CD4-positive, alpha-beta T cell treated with Interleukin-17A for 1 hour (primary cell): ENCODE measurements at regions not wholly inside any gene's neighbourhood (a gene's known extent, or its start where the extent isn't known, plus 50 kb on each side); places are given as distances from the start of the nearest gene placed in this dataset.
"Not testable (repeated sequence)": the region's sequence is repeated elsewhere in the genome, so short reads cannot be mapped to it uniquely, and the experiment has no call there.

Experiments
- DNase-seq: peaks from one replicate; pipeline ENCODE4 v3.0.0-alpha.2; 2020

DNA sequence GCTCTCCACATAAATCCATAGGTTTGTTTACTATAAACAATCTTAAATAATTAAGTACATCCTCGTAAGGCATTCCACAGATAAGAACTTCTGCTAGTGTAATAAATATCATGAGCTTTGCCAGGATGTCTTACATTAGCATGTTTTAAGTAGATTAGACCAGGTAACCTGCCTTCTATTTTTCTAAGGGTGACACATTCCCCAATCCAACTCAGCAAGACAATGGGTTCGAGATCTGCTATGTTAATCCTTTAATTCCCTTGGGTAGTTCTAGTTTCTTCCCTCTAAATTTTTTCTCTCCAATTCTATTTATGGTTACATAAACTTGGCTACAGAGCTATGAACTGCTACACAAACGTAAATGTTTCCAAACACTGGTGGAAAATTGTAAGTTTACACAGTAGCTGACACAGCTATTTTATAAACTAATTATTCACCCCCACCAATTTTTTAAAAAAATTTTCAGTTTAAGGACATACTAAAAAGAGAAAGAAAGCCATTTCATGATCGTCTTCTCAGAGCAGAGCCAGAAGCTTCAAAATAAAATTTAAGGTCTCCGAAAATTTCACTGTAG is 386.5 kb upstream of the SLC39A10 start:
- DNase-seq: no peak

DNA sequence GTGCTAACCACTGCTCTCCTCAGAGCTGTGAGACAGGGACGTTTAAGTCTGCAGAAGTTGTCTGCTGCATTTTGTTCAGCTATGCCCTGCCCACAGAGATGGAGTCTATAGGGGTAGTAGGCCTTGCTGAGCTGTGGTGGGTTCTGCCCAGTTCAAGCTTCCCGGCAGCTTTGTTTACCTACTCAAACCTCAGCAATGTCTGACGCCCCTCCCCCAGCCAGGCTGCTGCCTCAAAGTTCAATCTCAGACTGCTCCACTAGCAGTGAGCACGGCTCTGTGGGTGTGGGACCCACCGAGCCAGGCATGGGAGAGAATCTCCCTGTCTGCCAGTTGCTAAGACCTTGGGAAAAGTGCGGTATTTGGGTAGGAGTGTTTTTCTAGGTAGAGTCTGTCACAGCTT is 387.8 kb upstream of the SLC39A10 start:
- no peak for DNase-seq

DNA sequence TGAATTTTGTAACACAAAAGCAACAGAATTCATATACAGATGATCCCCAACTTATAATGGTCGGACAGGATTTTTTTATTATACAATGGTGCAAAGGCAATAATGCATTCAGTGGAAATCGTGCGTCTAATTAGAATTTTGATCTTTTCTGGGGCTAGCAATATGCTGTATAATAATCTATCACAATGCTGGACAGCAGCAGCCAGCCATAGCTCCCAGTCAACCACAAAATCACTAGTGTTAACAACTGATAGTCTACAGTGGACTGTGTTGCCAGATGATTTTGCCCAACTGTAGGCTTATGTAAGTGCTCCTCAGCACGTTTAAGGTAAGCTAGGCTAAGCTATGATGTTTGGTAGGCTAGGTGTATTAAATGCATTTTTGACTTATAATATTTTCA is 399.0 kb upstream of the SLC39A10 start:
- DNase-seq: no peak

GRCh38 chr2:195252018-195252417 is 405.0 kb upstream of the SLC39A10 start:
- no peak for DNase-seq

DNA sequence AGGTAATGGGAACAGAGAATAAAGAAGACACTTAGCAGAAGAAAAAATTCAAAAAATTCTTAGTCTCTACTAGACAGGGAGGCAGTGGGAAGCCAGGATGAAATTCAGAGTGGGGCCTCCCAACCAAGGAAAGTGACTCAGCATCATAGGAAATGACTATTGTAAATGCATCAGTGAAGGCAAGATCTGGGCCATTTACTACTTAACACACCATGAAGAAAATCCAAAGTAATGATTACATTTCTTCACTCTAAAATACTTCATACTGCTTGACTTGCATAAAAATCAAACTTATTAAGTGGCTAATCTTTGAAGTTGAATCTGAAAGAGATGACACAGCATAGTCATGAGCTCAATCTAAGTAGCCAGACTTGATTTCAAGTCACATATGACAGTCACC is 405.8 kb upstream of the SLC39A10 start:
- no peak for DNase-seq

- DNase-seq: no peak
Measured at GRCh38 chr2:195238826-195239225, 418.2 kb upstream of the SLC39A10 start.

GRCh38 chr2:195238379-195238778 is 418.6 kb upstream of the SLC39A10 start:
- DNase-seq: no peak

- DNase-seq: not testable (repeated sequence)
Measured at GRCh38 chr2:195228547-195228946, 428.5 kb upstream of the SLC39A10 start.

GRCh38 chr2:195214072-195214471 is 443.0 kb upstream of the SLC39A10 start:
- no peak for DNase-seq

DNA sequence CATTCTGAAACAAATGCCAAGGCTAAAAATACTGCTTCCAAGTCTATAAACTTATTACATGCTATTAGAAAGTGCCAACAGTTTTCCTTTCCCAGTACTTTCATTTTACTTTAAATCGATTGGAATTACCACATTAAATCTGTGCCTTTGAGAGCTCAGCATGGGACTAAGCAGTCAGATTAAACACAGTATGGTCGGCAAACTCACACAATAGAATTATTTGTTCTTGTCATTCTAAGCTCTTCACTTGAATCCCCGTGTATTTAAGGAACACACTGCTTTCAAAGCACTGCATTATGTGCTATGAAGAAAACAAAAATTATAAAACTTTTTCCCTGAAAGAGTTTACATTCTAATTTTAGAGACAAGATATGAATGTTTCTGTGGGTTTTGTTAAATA is 444.4 kb upstream of the SLC39A10 start:
- DNase-seq: no peak

- peak; percentile 26 for DNase-seq
Measured at GRCh38 chr2:195202163-195202845, 454.7 kb upstream of the SLC39A10 start.

GRCh38 chr2:195199864-195200263 is 457.2 kb upstream of the SLC39A10 start:
- DNase-seq: no peak

DNA sequence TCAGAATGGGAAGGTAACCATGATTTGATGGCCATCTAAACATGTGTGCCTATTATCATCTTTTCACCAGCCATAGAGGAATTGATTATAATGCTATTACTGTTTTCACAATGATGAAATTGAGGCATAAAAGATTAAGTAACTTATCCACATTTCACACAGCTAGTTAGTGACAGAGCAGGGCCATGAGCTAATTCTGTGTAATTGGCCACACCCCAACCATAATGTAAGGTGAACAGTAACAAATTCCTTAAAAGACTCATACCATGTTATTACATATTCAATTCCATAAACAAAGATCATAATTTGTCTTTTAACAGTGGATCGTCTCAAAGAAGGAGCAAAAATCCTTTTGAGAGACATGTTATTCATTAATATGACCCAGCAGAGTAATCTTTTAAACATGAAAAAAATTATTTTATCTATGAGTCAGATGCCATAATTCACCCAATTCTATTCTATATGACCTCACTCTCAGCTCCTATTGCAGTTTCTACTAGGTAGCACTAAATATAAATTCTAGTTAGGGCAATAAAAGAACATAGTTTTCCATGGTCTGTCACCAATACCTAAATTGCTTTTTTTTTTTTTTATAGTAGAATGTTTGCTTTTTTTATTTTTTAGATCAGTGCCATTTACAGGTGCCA is 475.8 kb upstream of the SLC39A10 start:
- DNase-seq: no peak

DNA sequence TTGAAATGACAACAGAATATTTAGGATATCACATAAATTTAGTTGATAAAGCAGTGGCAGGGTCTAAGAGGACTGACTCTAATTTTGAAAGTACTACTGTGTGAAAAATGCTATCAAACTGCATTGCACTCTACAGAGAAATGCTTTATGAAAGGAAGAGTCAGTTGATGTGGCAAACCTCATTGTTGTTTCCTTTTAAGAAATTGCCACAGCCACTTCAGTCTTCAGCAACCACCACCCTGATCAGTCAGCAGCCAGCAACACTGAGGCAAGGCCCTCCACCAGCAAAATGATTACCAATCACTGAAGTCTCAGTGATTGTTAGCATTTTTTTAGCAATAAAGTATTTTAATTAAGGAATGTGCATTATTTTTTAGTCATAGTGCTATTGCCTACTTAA is 488.7 kb upstream of the SLC39A10 start:
- no peak for DNase-seq

- no peak for DNase-seq
Measured at GRCh38 chr2:195164930-195165329, 492.1 kb upstream of the SLC39A10 start.

GRCh38 chr2:195162918-195163317 is 494.1 kb upstream of the SLC39A10 start:
- DNase-seq: no peak

- DNase-seq: no peak
Measured at GRCh38 chr2:195162194-195162593, 494.8 kb upstream of the SLC39A10 start.

GRCh38 chr2:195160963-195161362 is 496.1 kb upstream of the SLC39A10 start:
- no peak for DNase-seq

- no peak for DNase-seq
Measured at GRCh38 chr2:195151711-195152110, 505.3 kb upstream of the SLC39A10 start.

DNA sequence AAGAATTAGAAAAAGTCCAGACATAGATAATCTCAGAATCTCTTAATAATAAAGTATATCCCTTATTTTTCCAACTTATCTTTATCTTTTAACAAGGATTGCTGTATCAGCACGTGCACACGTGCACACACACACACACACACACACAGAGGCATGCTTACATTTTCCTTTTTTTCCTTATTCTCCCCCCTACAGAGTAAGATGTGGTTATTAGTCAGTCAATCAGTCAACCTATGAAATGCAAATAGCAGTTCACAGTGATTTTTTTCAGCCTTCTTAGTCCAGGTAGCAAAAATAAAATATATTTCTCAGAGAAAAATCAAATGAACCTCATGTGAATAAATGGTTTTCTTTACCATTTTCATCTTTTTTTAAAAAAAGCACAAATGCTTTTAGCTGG is 506.2 kb upstream of the SLC39A10 start:
- DNase-seq: no peak

DNA sequence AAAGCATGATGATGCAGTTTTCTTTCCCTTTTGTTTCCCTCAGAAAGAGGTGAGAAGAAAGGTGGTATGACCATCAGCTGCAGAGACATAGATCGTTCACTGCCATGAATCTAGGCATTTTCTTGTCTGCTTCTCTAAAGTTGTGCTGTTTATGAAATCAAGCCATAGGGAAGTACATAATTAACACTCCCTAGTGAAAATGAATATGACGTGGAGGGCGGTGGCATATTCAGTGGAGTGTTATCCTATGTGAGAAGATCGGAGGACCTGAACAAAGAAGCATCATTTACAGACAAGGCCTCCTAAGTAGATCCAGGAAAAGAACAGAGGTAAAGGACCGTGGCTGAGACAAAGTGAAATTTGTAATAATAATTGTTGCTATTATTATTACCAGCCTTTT is 509.0 kb upstream of the SLC39A10 start:
- DNase-seq: no peak

- no peak for DNase-seq
Measured at GRCh38 chr2:195146761-195147541, 510.1 kb upstream of the SLC39A10 start.

GRCh38 chr2:195138435-195138834 is 518.6 kb upstream of the SLC39A10 start:
- DNase-seq: no peak

DNA sequence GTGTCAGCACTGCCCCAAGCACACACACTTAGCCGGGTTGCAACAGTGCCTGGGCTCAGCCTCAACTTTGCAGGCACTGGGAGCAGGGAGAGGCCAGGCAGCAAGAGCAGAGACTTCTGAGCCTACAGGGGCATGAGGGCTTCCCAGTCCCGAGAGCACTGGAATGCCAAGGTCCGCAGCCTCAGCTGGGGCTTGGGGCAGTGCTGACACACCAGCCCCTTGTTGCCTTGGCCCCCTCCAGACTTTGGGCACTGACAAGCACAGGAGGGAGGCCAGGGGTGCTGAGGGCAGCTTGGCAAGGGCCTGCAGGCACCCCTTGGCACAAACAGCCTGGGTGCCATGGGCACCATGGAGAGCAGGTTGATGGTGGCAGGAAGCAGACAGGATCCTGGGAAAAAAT is 531.1 kb upstream of the SLC39A10 start:
- DNase-seq: not testable (repeated sequence)
